Spleen (tissue), 11 donors: ENCODE measurements at regions not wholly inside any gene's neighbourhood (a gene's known extent, or its start where the extent isn't known, plus 50 kb on each side); places are given as distances from the start of the nearest gene placed in this dataset.

Experiments used
- DNase-seq: peaks from one replicate; pipeline ENCODE4 v3.0.0-alpha.2; 2020
- H3K27ac ChIP-seq, 8 donors: fragments of 200-600 bp; sonication (generic) in 7 of 8; 1 replicate in 4 of 8; 2 replicates in 4 of 8; pipeline versions ENCODE4 v1.5.0 to v1.8.0; 2016 to 2021; ENCODE audit warnings: inconsistent platforms in 4 of 8, mild to moderate bottlenecking in 4 of 8, moderate library complexity in 1 of 8
- H3K27me3 ChIP-seq, 7 donors: fragments of 200-600 bp; sonication (generic) in 6 of 7; replicated peaks in 1 of 7; 1 replicate in 4 of 7; 2 replicates in 3 of 7; pipeline versions ENCODE4 v1.5.0 to v1.8.0; 2016 to 2021; ENCODE audit warnings: inconsistent platforms in 3 of 7, mild to moderate bottlenecking in 1 of 7
- H3K36me3 ChIP-seq, 6 donors: fragments of 200-600 bp; sonication (generic) in 5 of 6; 1 replicate in 4 of 6; 2 replicates in 2 of 6; pipeline versions ENCODE4 v1.5.0 to v1.8.0; 2016 to 2021; ENCODE audit warnings: inconsistent platforms in 2 of 6
- H3K4me1 ChIP-seq, 6 donors: fragments of 200-600 bp; sonication (generic) in 5 of 6; 1 replicate in 3 of 6; 2 replicates in 3 of 6; pipeline versions ENCODE4 v1.5.0 to v1.8.0; 2016 to 2021; ENCODE audit warnings: inconsistent platforms in 3 of 6
- H3K4me3 ChIP-seq, 8 donors: fragments of 200-600 bp; sonication (generic) in 7 of 8; 1 replicate in 4 of 8; 2 replicates in 4 of 8; pipeline versions ENCODE4 v1.5.0 to v1.8.0; 2016 to 2021; ENCODE audit warnings: inconsistent platforms in 4 of 8, mild to moderate bottlenecking in 4 of 8, moderate library complexity in 2 of 8
- H3K9me3 ChIP-seq, 8 donors: fragments of 200-600 bp; sonication (generic) in 7 of 8; 1 replicate in 4 of 8; 2 replicates in 4 of 8; pipeline versions ENCODE4 v1.5.0 to v1.8.0; 2016 to 2021; ENCODE audit warnings: inconsistent platforms in 4 of 8
- POLR2A ChIP-seq, 3 donors: fragments of 450-650 bp; IDR thresholded peaks; one replicate each; pipeline ENCODE4 v1.5.1; 2017; ENCODE audit warnings: antibody characterized with exemption in 3 of 3, mild to moderate bottlenecking in 1 of 3
- POLR2AphosphoS5 ChIP-seq, 3 donors: sonication (generic); formaldehyde crosslinking; IDR thresholded peaks; one replicate each; pipeline ENCODE4 v1.5.1; 2017; ENCODE audit warnings: antibody characterized with exemption in 3 of 3
- WGBS, 5 donors: extraction: QIAGEN DNeasy Blood & Tissue Kit in 3 of 5; methylation state at CpG; one replicate each; pipeline versions ENCODE4 v1.1.5 to v1.1.7; 2013 to 2018; 5-methylcytosine and 5-hydroxymethylcytosine counted together
- intact Hi-C: fragments of 100-400 bp; cut with DNase I; formaldehyde crosslinking; loops from one replicate; pipeline ENCODE4 v1.15.0; 2023; ENCODE audit warnings: low total_unique reads
- TF ChIP-seq, protein P1 (sequence below), 11 experiments: fragments of 200-600 bp in 7 of 11; fragments of 450-650 bp in 4 of 11; sonication (generic) in 4 of 11; IDR thresholded peaks in 8 of 11; conservative IDR thresholded peaks in 3 of 11; 1 replicate in 7 of 11; 2 replicates in 4 of 11; pipeline versions ENCODE4 v1.4.0 to v1.8.0; 2016 to 2021; ENCODE audit warnings: antibody characterized with exemption in 11 of 11, inconsistent platforms in 4 of 11, mild to moderate bottlenecking in 1 of 11
- donor health status: healthy with polysubstance abuse.
- donor health status: DM: no; HTN: no; CAD: no; lungs with moderate emphysema.
- donor health status: DM: no; HTN: no; CAD: no.
- donor health status: Bipolar disorder and iron deficiency.
- donor health status: healthy.
- donor health status: DM: no; HTN: no; CAD: no.
- donor health status: DM: yes; HTN: yes; CAD: no.

DNA sequence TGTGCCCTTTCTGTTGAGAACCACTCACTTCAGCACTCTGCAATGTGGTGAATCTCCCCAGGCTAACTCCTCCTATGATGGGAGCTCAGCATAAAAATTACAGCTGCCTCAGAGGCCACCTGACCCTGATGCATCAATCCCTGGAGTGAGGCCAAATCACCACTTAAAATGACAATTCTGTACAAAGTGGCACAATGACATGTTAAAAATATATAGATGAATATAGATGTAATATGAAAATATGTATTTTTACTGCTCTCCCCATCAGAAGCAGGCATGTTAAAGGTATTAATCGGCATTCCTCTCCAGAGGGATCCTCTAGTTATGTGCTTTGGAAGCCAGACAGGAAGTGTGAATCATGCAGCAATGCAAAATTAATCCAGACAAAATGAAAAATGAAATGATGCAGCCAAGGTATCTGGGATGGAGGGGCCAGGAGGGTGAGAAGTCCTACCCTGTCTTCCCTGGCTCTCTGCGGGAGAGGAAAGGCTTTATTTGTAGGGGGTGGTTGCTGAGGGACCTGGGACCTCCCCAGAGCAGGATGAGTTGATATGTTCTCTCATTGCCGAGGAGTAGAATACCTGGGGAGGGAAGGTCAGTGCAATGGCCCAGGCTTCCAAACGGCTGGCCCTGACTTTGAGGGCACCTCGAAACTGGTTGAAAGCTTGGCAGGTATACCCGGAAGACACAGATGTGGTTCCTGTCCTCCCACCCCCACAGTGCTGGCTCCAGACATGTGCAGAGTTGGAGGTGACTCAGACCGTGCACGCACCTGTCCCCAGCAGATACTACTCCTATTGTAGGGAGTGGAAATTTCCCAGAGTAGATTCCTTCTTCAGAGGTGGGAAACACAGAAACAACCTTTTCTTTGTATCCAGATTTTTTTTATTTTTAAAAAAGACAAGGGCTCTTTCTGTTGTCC is 347.9 kb upstream of the NCAM1 start:
- no peak for TF ChIP-seq POLR2AphosphoS5 (IDR thresholded peaks at IDR 0.05)
- no peak for TF ChIP-seq POLR2A (IDR thresholded peaks at IDR 0.05)
- TF ChIP-seq, protein P1, sequence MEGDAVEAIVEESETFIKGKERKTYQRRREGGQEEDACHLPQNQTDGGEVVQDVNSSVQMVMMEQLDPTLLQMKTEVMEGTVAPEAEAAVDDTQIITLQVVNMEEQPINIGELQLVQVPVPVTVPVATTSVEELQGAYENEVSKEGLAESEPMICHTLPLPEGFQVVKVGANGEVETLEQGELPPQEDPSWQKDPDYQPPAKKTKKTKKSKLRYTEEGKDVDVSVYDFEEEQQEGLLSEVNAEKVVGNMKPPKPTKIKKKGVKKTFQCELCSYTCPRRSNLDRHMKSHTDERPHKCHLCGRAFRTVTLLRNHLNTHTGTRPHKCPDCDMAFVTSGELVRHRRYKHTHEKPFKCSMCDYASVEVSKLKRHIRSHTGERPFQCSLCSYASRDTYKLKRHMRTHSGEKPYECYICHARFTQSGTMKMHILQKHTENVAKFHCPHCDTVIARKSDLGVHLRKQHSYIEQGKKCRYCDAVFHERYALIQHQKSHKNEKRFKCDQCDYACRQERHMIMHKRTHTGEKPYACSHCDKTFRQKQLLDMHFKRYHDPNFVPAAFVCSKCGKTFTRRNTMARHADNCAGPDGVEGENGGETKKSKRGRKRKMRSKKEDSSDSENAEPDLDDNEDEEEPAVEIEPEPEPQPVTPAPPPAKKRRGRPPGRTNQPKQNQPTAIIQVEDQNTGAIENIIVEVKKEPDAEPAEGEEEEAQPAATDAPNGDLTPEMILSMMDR (IDR thresholded peaks at IDR 0.05 in 8 of 11, conservative IDR thresholded peaks at IDR 0.05 in 3 of 11): no peak
- 58 to 83% (median 76%) methylated on average over 8 of the region's 8 CpGs for WGBS, 5 donors
- peaks cover 0 to 10% (median 0%) of the 10 kb centered on the region in 7 donors for H3K27me3 ChIP-seq
- no peak overlapping the region for H3K27ac ChIP-seq
- peaks cover 0 to 11% (median 2%) of the 10 kb centered on the region in 6 donors for H3K4me1 ChIP-seq
- no peaks in the 10 kb centered on the region for H3K36me3 ChIP-seq
- DNase-seq: no peak
- no peak overlapping the region for H3K4me3 ChIP-seq
- intact Hi-C loops: no loop called here
- no peaks in the 10 kb centered on the region for H3K9me3 ChIP-seq

DNA sequence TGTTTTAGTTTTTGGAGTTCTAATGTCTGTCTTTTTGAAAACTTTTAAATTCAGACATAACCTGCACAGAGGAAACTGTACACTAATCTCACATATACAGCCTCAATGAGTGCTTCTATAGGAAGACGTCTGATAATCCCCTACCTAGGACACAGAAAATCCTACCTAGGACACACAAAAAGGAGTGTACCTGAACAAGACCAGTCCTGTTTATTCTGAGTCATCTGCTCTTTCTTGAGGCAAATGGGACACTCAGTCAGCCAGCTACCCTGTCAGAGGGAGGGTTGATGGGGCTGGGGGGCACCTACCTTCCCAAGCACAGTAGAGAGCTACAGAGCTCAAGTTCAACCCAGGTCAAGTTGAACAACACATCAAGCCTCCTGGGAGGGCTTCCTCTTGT is 346.6 kb upstream of the NCAM1 start:
- Histone ChIP-seq H3K4me3 (no peak overlapping the region), H3K9me3 (no peaks in the 10 kb centered on the region), H3K4me1 (peaks cover 0 to 11% (median 2%) of the 10 kb centered on the region in 6 donors), H3K27me3 (peaks cover 0 to 12% (median 0%) of the 10 kb centered on the region in 7 donors), H3K27ac (no peak overlapping the region), H3K36me3 (no peaks in the 10 kb centered on the region)
- TF ChIP-seq POLR2A (IDR thresholded peaks at IDR 0.05) (no peak), POLR2AphosphoS5 (IDR thresholded peaks at IDR 0.05) (no peak)
- TF ChIP-seq, protein P1 (IDR thresholded peaks at IDR 0.05 in 8 of 11, conservative IDR thresholded peaks at IDR 0.05 in 3 of 11): no peak
- DNase-seq: no peak
- intact Hi-C loops: no loop called here
- WGBS, 5 donors: 74 to 92% (median 81%) methylated on average over 1 of the region's 1 CpG

DNA sequence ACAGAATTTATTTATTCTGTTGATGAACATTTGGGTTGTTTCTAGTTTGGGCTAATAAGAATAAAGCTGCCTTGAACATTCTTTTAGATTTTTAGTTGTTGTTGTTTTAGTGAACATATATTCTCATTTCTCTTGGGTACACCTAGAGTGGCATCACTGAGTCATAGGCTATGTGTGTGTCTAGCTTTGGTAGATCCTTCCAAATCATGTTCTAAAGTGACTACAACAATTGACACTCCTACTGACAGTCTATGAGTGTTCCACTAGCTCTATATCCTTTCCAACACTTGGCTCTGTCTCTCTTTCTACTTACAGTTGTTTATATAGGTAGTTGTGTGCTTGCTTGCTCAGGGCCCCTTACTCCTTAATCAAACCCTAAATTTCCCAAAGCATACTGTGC is 346.0 kb upstream of the NCAM1 start:
- Histone ChIP-seq H3K27me3 (peaks cover 0 to 12% (median 0%) of the 10 kb centered on the region in 7 donors), H3K9me3 (no peaks in the 10 kb centered on the region), H3K4me3 (no peak overlapping the region), H3K36me3 (no peaks in the 10 kb centered on the region), H3K27ac (peak overlapping the region in 3 of 8 donors; percentile 71 to 79 (median 72)), H3K4me1 (peaks cover 0 to 11% (median 2%) of the 10 kb centered on the region in 6 donors)
- intact Hi-C loops: no loop called here
- DNase-seq: no peak
- no peak for TF ChIP-seq POLR2AphosphoS5 (IDR thresholded peaks at IDR 0.05)
- no peak for TF ChIP-seq POLR2A (IDR thresholded peaks at IDR 0.05)
- TF ChIP-seq, protein P1 (IDR thresholded peaks at IDR 0.05 in 8 of 11, conservative IDR thresholded peaks at IDR 0.05 in 3 of 11): no peak

DNA sequence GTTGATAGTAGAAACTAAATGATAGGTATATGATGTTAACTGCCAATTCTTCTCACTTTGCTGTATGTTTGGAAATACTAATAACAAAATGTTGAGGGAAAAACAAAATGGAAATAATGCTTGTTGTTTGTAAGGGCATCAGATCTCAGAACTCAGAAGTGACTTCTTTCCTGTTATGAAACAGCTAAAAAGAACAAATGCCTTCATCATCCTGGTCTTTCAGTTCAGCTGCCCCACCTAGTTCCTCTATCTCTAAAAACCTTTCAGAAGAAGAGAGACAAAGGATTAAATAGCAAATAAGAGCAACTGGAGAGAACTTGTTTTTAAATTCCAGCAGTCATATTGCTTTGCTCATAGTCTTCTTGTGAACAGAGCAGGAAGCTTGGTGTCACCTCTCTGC is 345.3 kb upstream of the NCAM1 start:
- Histone ChIP-seq H3K27ac (peak overlapping the region in 4 of 8 donors; percentile 4 to 79 (median 72)), H3K4me1 (peaks cover 0 to 11% (median 2%) of the 10 kb centered on the region in 6 donors), H3K9me3 (no peaks in the 10 kb centered on the region), H3K36me3 (no peaks in the 10 kb centered on the region), H3K27me3 (peaks cover 0 to 12% (median 0%) of the 10 kb centered on the region in 7 donors), H3K4me3 (no peak overlapping the region)
- intact Hi-C loops: no loop called here
- TF ChIP-seq POLR2AphosphoS5 (IDR thresholded peaks at IDR 0.05): no peak
- DNase-seq: no peak
